ENCODE measurements at regions not wholly inside any gene's neighbourhood (a gene's known extent, or its start where the extent isn't known, plus 50 kb on each side); places are given as distances from the start of the nearest gene placed in this dataset.

GRCh38 chr15:95350908-95351307 is 979.6 kb upstream of the NR2F2 start (continued):
- TF ChIP-seq, protein P1, sequence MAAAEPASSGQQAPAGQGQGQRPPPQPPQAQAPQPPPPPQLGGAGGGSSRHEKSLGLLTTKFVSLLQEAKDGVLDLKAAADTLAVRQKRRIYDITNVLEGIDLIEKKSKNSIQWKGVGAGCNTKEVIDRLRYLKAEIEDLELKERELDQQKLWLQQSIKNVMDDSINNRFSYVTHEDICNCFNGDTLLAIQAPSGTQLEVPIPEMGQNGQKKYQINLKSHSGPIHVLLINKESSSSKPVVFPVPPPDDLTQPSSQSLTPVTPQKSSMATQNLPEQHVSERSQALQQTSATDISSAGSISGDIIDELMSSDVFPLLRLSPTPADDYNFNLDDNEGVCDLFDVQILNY (CRISPR knock-in tag; conservative IDR thresholded peaks at IDR 0.05) = no peak
- TF ChIP-seq GABPA (IDR thresholded peaks at IDR 0.05; ENCODE audit: low read depth, low read length) (no peak), GABPA (CRISPR knock-in tag; IDR thresholded peaks at IDR 0.05; ENCODE audit: low read depth) (no peak), ZNF784 (CRISPR knock-in tag; IDR thresholded peaks at IDR 0.05; ENCODE audit: borderline replicate concordance) (no peak)

- CTCF ChIA-PET (ENCODE audit: low intra/inter-chr PET ratio, low total read pairs) = no interaction called here
- FAIRE-seq = no peak
- Histone ChIP-seq H3K9me3 (ENCODE audit: low read length) (peaks cover 89% of the 10 kb centered on the region), H3K4me3 (replicated peaks in 1 of 3; ENCODE audit: insufficient read depth in 1 of 3, low read depth in 2 of 3, low read length in 3 of 3) (no peak overlapping the region), H2AFZ (ENCODE audit: low read length) (no peak overlapping the region), H3K79me2 (ENCODE audit: insufficient read depth, low read length) (no peaks in the 10 kb centered on the region), H3K9ac (ENCODE audit: insufficient read depth, low read depth, low read length) (no peak overlapping the region), H3K4me1 (ENCODE audit: insufficient read depth, low read length) (no peaks in the 10 kb centered on the region), H3K27me3 (ENCODE audit: control insufficient read depth in 1 of 2, insufficient read depth in 2 of 2, low read length in 2 of 2) (no peaks in the 10 kb centered on the region), H4K20me1 (ENCODE audit: insufficient read depth, low read length) (no peaks in the 10 kb centered on the region), H3K36me3 (replicated peaks in 1 of 2; ENCODE audit: control insufficient read depth in 1 of 2, insufficient read depth in 2 of 2, low read length in 2 of 2) (no peaks in the 10 kb centered on the region), H3K4me2 (ENCODE audit: low read depth, low read length) (no peak overlapping the region), H3K27ac (ENCODE audit: extremely low read length, insufficient read depth, low read length) (no peak overlapping the region)
- WGBS (ENCODE audit: low lambda C conversion rate) = 8% methylated on average over 9 of the region's 9 CpGs
- intact Hi-C loops (cut with micrococcal nuclease; ENCODE audit: unreplicated experiment) = no loop called here
- in situ Hi-C loops (cut with HindIII; ENCODE audit: extremely low pct_ligation_motif_present, low pct_unique_long_range_greater_than_20kb) = no loop called here
- POLR2A ChIA-PET = no interaction called here
- BruUV-seq (replicated peaks) = no TSS peak
- no peak for DNase-seq (ENCODE audit: low spot score)
- ATAC-seq = no peak
- TF ChIP-seq TCF7L2 (IDR thresholded peaks at IDR 0.05; ENCODE audit: low read depth, low read length) (no peak), RFXANK (CRISPR knock-in tag; IDR thresholded peaks at IDR 0.05) (no peak), HIC2 (CRISPR knock-in tag; IDR thresholded peaks at IDR 0.05; ENCODE audit: low read depth) (no peak), SP2 (CRISPR knock-in tag; IDR thresholded peaks at IDR 0.05) (no peak), GPBP1L1 (CRISPR knock-in tag; IDR thresholded peaks at IDR 0.05) (no peak), MTA3 (CRISPR knock-in tag; IDR thresholded peaks at IDR 0.05) (no peak), ZSCAN9 (CRISPR knock-in tag; IDR thresholded peaks at IDR 0.05; ENCODE audit: borderline replicate concordance) (no peak), ZFP37 (CRISPR knock-in tag; IDR thresholded peaks at IDR 0.05; ENCODE audit: borderline replicate concordance) (no peak), ZNF629 (CRISPR knock-in tag; conservative IDR thresholded peaks at IDR 0.05) (no peak), SMC3 (IDR thresholded peaks at IDR 0.05; ENCODE audit: low read length) (no peak), ZNF337 (CRISPR knock-in tag; IDR thresholded peaks at IDR 0.05; ENCODE audit: borderline replicate concordance, low read depth) (no peak), PHF8 (CRISPR knock-in tag; IDR thresholded peaks at IDR 0.05) (no peak), PLRG1 (conservative IDR thresholded peaks at IDR 0.05) (no peak), PBX2 (CRISPR knock-in tag; IDR thresholded peaks at IDR 0.05) (no peak), ZNF558 (CRISPR knock-in tag; IDR thresholded peaks at IDR 0.05; ENCODE audit: borderline replicate concordance) (no peak), ZMYM2 (CRISPR knock-in tag; IDR thresholded peaks at IDR 0.05) (no peak)
These were observed 977.8 kb upstream of the NR2F2 start for GRCh38 chr15:95352631-95353187.
